GM21423 (cell line): ENCODE measurements at regions not wholly inside any gene's neighbourhood (a gene's known extent, or its start where the extent isn't known, plus 50 kb on each side); places are given as distances from the start of the nearest gene placed in this dataset.

ENCODE experiments used
- ATAC-seq: cut with Tn5 transposase; IDR thresholded peaks from one replicate; pipeline ENCODE4 v1.9.1; 2021; ENCODE audit warnings: mild to moderate bottlenecking, moderate library complexity; ENCODE audit not compliant: unreplicated experiment

GRCh38 chr7:130878785-130879184, 144.8 kb upstream of the KLF14 start:
- no peak for ATAC-seq

GRCh38 chr7:130879191-130879590, 145.2 kb upstream of the KLF14 start:
- no peak for ATAC-seq

DNA sequence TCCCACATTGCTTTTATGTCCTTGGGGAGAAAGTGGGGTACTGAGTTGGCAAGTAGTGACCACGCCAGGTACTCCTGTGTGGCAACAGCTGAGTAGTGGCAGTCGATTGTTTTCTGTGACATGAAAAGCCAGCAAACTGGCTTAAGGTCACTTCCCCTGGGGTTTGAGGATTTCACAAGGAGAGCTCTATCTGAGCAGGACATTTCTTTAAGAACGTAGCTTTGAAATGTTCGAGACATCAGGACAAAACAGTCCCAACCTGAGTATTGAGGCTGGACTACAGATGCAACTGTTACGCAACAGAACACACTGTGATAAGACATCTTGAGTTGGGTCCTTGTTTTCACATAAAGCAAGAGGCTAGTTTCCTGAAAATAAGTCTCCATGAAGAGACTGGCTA, 146.7 kb upstream of the KLF14 start:
- no peak for ATAC-seq

GRCh38 chr7:130881091-130881798, 147.2 kb upstream of the KLF14 start:
- no peak for ATAC-seq

DNA sequence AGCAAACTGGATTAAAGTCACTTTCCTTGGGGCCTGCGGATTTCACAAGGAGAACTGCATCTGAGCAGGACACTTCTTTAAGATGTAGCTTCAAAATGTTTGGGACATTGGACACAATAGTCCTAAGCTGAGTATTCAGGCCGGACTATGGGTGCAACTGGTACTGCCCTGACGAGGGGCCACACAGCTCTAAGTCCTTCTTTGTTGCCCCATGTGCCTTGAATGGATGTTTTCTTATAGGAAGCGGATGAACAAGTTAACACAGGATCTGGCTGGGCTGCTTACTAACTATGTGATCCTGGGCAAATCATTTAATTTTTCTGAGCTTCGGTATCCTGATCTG, 147.8 kb upstream of the KLF14 start:
- no peak for ATAC-seq

GRCh38 chr7:130882396-130882795, 148.4 kb upstream of the KLF14 start:
- ATAC-seq = no peak

DNA sequence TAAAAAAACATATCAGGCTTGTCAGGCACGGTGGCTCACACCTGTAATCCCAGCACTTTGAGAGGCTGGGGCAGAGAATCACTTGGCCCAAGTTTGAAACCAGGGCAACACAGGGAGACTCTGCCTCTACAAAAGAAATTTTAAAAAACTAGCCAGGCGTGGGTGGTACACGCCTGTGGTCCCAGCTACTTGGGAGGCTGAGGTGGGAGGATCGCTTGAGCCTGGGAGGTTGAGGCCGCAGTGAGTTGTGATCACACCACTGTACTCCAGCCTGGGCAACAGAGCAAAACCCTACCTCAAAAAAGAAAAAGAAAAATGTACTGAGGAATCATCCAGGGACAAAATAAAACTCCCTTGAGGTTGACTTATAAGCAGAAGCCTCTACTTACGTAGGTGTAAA, 149.9 kb upstream of the KLF14 start:
- ATAC-seq = no peak

DNA sequence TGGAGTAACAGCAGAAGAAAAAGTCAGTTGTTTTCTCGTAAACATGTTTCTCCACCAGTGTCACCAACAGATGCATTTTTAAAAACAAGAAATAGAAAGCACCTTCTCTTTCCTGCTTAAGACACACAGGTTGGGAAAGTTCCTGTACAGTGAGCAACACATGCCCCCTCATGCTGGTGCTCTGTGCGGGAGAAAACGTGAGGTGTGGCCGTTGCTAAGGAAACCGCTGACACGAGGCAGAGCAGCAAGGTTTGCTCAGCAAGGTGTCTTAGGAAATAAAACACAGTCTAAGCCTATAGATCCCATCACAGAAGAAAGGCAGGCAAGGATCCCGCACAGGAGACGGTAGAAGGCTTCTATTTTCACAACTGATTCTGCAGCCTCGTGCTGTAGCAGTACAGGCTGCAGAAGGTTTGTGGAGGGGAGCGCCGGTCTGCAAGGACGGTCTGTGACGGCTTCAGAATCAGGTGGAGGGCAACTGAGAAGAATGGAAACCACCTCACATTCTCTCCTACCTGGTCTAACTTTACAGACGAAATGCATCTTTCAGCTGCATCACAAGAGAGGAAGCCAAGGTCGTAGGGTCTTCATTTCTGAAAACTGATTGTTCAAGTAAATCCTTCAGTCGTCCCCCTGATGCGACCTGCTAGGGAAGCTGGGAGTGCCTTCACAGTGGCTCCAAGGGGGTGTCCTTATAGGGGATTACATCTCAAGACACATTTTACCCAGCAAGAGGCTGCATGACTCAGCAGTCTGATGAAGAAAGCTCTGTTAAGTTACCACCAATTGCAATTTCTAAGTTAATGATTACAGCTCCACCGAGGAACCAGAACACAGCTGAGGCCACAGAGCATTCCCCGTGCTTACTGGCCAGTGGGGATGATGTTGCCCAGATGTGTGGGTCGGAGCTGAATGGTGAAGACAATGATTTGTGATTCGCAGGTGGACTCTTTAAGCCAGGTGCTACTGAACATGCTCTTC, 150.7 kb upstream of the KLF14 start:
- ATAC-seq = no peak

DNA sequence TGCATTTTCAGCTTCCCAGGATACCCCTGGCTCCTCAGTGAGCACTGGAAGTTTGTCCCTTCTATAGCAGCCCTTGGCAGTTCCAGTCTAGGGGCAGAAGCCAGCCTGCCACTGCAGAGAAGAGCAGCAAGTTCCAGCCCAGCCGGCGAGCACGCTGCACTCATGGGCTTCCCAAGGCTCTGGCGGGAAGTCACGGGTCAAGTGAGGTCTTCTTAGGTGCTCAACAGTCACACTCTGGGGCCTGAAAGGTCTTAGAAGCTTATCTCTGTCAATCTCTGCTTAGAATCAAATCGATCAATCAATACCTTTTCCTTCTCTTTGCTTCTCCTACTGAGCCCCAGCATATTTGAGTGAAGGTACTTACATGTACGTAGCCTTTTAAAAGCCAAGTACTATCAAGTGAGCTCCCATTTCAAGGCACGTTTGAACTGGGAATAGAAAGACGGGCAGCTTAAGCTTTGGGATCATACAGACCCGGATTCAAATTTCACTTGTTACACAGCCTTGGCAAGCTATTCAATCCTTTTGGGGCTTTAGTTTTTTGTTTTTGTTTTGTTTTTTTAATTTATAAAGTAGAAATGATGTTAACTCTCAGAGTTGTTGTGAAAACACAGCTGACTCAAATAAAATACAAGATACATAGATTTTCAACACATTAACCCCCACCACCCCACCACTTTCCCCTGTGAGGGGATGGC, 152.6 kb upstream of the KLF14 start:
- ATAC-seq = no peak

GRCh38 chr7:130887182-130887956, 153.4 kb upstream of the KLF14 start:
- no peak for ATAC-seq

DNA sequence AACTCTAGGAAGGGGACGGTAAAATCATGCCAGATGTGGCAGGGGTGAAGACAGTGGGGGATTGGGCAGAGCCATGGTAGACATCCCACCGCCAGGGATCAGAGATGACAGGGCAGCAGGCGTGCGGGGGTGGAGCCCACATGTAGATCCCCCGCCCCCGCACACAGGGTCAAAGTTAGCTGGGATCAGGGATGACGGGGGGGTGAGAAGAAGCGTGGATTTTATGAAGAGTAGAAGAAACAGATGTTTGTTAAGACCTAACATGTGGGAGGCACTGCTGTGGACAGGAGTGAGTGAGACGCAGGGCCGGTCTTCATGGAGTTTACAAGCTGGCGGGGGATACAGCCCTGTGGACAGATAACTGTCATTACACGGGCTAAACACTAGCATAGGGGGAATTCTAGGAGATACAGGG, 154.0 kb upstream of the KLF14 start:
- ATAC-seq = no peak

- ATAC-seq = no peak
Observed at GRCh38 chr7:130888468-130888867, 154.5 kb upstream of the KLF14 start.

DNA sequence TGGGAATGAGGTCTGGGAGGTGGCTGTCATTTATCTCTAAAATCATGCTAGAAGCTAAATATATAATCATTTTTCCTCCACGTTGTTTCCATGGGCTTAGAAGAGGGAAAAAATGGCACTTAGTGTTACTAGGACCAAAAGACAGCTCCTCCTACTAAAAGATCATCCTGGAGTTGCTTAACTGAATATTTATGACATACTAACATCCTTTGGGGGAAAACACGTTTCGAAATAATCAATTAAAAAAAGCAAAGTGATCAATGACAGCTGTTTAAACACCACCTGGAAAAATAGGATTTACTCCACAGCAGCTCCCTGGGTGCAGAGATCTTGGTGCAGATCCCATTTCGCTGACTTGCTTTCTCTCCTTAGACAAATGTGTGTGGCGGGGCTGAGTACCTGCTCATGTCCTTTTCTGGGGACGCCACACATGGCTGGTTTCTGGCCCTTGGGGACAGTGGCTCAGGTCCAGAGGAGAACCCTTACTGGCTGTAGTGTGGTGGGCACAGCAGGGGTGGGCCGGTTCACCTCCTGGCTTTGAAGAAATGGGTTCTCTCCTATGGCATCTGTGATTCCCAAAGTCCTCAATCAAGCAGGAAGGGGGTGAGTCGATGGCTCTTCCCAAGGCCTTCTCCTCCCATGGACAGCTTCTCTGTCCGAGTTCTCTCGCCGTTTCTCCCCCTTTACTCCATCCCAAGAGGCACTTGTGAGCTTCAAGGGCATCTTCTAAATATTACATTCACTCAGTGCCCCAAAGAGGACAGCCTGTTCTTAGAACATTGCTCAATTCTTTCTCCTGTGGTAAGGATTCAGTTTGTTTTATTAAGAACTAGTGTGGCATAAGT, 156.4 kb upstream of the KLF14 start:
- ATAC-seq = no peak

- no peak for ATAC-seq
Observed at GRCh38 chr7:130891254-130892094, 157.5 kb upstream of the KLF14 start.

GRCh38 chr7:130893441-130893894, 159.5 kb upstream of the KLF14 start:
- no peak for ATAC-seq

DNA sequence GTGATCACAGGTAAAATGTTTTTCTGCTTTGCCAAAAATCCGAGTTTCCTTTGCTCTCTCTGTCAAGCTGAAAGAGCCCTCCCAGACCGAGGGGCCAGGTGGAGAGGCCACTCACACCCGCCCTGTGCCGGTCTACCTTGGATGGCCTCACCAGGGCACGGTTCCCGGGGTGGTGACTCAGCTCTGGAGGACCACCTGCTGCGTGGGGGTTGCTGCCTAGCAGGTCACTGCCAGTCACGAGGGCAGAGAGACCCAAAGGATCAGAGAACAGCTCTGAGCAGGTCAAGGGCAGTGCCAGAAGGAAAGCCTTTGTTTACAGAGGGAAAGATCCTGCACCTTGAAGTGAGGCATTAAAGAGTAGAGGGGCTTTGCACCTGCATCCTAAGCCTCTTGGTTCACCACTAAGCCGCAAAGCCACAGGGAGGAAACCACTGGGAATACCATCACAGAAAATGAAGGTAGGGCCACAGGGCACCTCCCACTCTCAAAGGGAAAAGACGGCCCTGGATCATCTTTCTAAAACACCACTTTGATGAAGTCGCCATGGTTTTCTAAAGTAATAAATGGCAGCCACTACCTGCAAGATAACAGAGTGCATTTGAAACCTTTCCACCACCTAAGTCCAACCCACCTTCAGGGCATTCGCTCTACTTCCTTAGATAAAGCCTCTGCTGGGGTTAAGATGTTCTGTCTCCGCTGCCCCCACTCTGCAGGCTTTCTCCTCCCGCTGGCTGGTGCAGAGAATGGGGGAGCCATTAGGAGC, 160.3 kb upstream of the KLF14 start:
- no peak for ATAC-seq

DNA sequence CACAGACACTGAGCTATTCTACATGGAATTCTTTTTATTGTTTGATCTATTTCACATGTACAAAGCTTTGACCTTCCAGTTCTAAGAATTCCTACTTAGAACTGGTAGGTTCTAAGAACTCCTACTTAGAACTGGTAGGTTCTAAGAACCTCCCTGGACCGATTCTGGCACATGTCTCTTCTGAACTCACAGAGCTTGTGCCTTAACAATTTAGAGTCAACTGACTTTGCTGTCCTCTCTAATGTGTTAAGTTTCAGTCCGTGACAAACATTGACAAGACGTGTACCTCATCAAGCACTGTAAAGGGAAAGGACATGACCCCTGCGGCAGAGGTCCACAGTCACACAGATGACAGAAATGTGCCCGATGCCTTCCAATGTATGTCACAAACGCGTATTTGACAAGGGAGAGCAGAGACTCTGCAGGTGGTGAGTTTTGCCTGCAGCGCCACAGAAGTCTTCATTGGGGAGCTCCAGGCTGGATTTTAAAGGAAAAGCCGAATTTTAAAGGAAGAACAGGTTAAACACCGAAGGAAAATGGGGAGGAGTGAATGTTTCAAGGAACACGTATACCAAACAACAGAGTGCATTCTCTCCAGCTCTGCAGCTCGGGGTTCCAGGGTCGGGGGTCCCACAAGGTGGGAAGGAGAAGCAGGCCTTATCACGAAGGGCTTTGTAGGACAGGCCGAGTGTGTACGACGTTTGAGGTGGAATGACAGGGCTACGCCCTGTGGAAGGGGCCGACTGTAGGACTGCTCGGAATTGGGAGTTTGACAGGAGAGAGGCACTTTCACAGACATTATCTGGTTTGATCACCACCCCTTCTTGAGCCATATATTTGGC, 161.1 kb upstream of the KLF14 start:
- no peak for ATAC-seq
